Mesothelial cell of epicardium (in vitro differentiated cells): ENCODE measurements at regions not wholly inside any gene's neighbourhood (a gene's known extent, or its start where the extent isn't known, plus 50 kb on each side); places are given as distances from the start of the nearest gene placed in this dataset.
"Not testable (repeated sequence)": the region's sequence is repeated elsewhere in the genome, so short reads cannot be mapped to it uniquely, and the experiment has no call there.

Experiments used
- DNase-seq, 2 experiments: peaks; one replicate each; pipeline ENCODE4 v3.0.0; 2021; ENCODE audit warnings: low spot score in 2 of 2; ENCODE audit not compliant: unreplicated experiment in 2 of 2
- H3K27ac Mint-ChIP-seq: 2 replicates; pipeline ENCODE4 v1.8.0; 2021; ENCODE audit warnings: mixed read lengths
- H3K27me3 Mint-ChIP-seq: 2 replicates; pipeline ENCODE4 v1.8.0; 2021; ENCODE audit warnings: low read depth, mixed read lengths
- H3K36me3 Mint-ChIP-seq: 2 replicates; pipeline ENCODE4 v1.8.0; 2021; ENCODE audit warnings: mixed read lengths
- H3K4me1 Mint-ChIP-seq: 2 replicates; pipeline ENCODE4 v1.8.0; 2021; ENCODE audit warnings: mixed read lengths
- H3K4me3 Mint-ChIP-seq: 2 replicates; pipeline ENCODE4 v1.8.0; 2021; ENCODE audit warnings: mild to moderate bottlenecking, moderate library complexity, mixed read lengths
- H3K9me3 Mint-ChIP-seq: 2 replicates; pipeline ENCODE4 v1.8.0; 2021; ENCODE audit warnings: mixed read lengths
- TF ChIP-seq, protein P1 (sequence below): fragments of 200-600 bp; sonication (generic); IDR thresholded peaks from one replicate; pipeline ENCODE4 v1.5.0; 2021; ENCODE audit warnings: antibody characterized with exemption; ENCODE audit not compliant: unreplicated experiment

GRCh38 chr10:117819304-117819703 lies 227.4 kb downstream of the RAB11FIP2 start:
- Mint-ChIP-seq H3K27ac (no peak overlapping the region), H3K27me3 (peaks cover 6% of the 10 kb centered on the region), H3K9me3 (no peaks in the 10 kb centered on the region), H3K36me3 (no peaks in the 10 kb centered on the region), H3K4me1 (peaks cover 9% of the 10 kb centered on the region), H3K4me3 (no peak overlapping the region)
- TF ChIP-seq, protein P1, sequence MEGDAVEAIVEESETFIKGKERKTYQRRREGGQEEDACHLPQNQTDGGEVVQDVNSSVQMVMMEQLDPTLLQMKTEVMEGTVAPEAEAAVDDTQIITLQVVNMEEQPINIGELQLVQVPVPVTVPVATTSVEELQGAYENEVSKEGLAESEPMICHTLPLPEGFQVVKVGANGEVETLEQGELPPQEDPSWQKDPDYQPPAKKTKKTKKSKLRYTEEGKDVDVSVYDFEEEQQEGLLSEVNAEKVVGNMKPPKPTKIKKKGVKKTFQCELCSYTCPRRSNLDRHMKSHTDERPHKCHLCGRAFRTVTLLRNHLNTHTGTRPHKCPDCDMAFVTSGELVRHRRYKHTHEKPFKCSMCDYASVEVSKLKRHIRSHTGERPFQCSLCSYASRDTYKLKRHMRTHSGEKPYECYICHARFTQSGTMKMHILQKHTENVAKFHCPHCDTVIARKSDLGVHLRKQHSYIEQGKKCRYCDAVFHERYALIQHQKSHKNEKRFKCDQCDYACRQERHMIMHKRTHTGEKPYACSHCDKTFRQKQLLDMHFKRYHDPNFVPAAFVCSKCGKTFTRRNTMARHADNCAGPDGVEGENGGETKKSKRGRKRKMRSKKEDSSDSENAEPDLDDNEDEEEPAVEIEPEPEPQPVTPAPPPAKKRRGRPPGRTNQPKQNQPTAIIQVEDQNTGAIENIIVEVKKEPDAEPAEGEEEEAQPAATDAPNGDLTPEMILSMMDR: no peak
- peak in 1 of 2 experiments; percentile 30 for DNase-seq

DNA sequence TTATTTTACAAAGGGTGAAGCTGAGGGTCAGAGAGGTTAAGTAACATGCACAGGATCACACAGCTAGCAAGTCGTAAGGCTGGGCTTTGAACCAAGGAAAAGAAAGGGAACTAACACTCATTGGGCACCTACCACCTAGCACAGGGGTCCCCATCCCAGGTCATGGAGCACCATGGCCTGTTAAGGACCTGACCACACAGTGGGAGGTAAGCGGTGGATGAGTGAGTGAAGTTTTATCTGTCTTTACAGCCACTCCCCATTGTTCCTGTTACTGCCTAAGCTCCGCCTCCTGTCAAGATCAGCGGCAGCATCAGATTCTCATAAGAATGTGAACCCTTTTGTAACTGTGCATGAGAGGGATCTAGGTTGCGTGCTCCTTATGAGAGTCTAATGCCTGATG lies 222.8 kb downstream of the RAB11FIP2 start:
- Mint-ChIP-seq H3K27ac (no peak overlapping the region), H3K9me3 (no peaks in the 10 kb centered on the region), H3K36me3 (no peaks in the 10 kb centered on the region), H3K4me3 (no peak overlapping the region), H3K27me3 (no peaks in the 10 kb centered on the region), H3K4me1 (peaks cover 14% of the 10 kb centered on the region)
- TF ChIP-seq, protein P1: no peak
- DNase-seq: no peak

DNA sequence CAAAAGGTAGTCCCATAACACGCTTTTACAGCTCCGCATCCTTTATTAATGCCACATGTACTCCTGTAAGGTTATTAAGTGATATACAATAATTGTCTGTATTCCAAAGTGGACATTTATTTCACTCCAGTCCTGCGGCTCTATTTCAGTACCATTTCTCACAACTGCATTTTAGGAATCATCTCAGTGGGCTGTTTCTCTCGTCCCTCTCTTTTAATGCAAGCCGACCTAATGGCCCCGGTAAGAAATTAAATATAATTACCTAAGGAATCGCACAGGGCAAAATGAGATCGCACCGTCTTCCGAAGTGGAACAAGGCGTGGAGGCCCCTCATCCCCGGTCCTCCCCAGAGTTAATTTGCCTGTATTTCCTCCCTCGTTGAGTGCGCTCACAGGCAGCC lies 216.5 kb downstream of the RAB11FIP2 start:
- TF ChIP-seq, protein P1: no peak
- Mint-ChIP-seq H3K27me3 (peaks cover 3% of the 10 kb centered on the region), H3K4me1 (peaks cover 5% of the 10 kb centered on the region), H3K36me3 (no peaks in the 10 kb centered on the region), H3K9me3 (no peaks in the 10 kb centered on the region), H3K4me3 (no peak overlapping the region), H3K27ac (no peak overlapping the region)
- no peak for DNase-seq

- H3K9me3 Mint-ChIP-seq: no peaks in the 10 kb centered on the region
- H3K4me1 Mint-ChIP-seq: peaks cover 5% of the 10 kb centered on the region
- no peak overlapping the region for H3K27ac Mint-ChIP-seq
- TF ChIP-seq, protein P1: no peak
- no peaks in the 10 kb centered on the region for H3K36me3 Mint-ChIP-seq
- no peak overlapping the region for H3K4me3 Mint-ChIP-seq
- peaks cover 3% of the 10 kb centered on the region for H3K27me3 Mint-ChIP-seq
- no peak for DNase-seq
Observed at GRCh38 chr10:117830787-117831212, 215.9 kb downstream of the RAB11FIP2 start.

DNA sequence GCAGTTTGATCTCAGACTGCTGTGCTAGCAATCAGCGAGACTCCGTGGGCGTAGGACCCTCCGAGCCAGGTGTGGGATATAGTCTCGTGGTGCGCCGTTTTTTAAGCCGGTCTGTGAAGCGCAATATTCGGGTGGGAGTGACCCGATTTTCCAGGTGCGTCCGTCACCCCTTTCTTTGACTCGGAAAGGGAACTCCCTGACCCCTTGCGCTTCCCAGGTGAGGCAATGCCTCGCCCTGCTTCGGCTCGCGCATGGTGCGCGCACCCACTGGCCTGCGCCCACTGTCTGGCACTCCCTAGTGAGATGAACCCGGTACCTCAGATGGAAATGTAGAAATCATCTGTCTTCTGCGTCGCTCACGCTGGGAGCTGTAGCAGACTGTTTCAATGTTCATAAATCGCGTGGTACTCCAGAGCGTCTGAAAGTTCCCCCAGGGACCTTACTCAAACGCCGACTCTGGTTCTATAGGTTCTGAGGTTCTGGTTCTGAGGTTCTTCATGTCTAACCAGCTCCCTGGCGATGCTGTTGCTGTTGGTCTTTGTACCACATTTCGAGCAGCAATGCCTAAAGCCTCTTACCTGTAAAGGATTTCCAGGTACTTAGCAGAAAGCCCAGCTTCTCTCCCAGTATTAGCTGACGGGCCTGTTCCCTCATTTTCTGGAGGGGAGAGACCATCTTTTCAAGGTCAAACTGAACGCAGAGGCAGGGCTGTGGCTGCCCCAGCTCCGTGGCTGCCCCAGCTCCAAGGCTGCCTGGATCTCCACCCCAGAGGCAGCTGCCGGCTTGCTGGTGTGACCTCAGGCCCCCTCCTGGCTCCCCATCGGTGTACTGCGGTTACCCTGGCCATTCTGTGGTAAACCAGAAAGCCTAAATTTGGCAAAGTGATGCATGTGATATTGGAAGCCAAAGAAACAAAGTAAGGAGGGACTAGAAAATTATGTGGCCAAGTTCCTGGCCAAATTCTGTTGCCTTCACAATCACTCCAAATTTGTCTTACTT lies 207.9 kb downstream of the RAB11FIP2 start:
- H3K4me1 Mint-ChIP-seq, DNase-seq, H3K9me3 Mint-ChIP-seq, H3K36me3 Mint-ChIP-seq: not testable (repeated sequence)
- H3K27me3 Mint-ChIP-seq: peaks cover 16% of the 10 kb centered on the region
- peak overlapping the region; percentile 39 for H3K27ac Mint-ChIP-seq
- peak overlapping the region; percentile 70 for H3K4me3 Mint-ChIP-seq

DNA sequence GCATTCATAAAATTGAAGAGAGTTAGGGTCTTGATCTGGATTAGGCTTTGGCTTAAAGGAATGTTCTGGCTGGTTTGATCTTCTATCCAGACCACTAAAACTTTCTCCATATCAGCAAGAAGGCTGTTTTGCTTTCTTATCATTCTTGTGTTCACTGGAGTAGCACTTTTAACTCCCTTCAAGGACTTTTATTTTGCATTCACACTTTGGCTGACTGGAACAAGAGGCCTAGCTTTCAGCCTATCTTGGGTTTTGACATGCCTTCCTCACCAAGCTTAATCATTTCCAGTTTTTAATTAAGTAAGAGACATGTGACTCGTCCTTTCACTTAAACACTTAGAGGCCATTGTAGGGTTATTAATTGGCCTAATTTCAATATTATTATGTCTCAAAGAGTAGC lies 190.3 kb downstream of the RAB11FIP2 start:
- H3K4me3 Mint-ChIP-seq, H3K4me1 Mint-ChIP-seq, H3K27ac Mint-ChIP-seq, DNase-seq, H3K36me3 Mint-ChIP-seq: not testable (repeated sequence)
- H3K9me3 Mint-ChIP-seq: peaks cover 14% of the 10 kb centered on the region
- peaks cover 59% of the 10 kb centered on the region for H3K27me3 Mint-ChIP-seq
